T-cell (primary cell): ENCODE measurements at regions not wholly inside any gene's neighbourhood (a gene's known extent, or its start where the extent isn't known, plus 50 kb on each side); places are given as distances from the start of the nearest gene placed in this dataset.
A peak's percentile ranks its signal among the peaks of the same experiment; 100 is the strongest.

Source experiments
- ATAC-seq, 4 experiments: fragments of 200-7000 bp in 3 of 4; fragments of 150-1000 bp in 1 of 4; cut with Tn5 transposase; replicated peaks in 1 of 4; 1 replicate in 3 of 4; 2 replicates in 1 of 4; pipeline ENCODE4 v1.10.0; 2021; ENCODE audit warnings: moderate library complexity in 3 of 4, mild to moderate bottlenecking in 2 of 4, moderate number of reproducible peaks in 1 of 4
- CTCF ChIA-PET, 2 donors: fragments of 300-600 bp; sonication (Branson Sonifier 250); formaldehyde crosslinking; loops; one replicate each; lab custom pipeline; 2022; ENCODE audit warnings: antibody characterized with exemption in 2 of 2; lab: Charles Lee
- POLR2A ChIA-PET, 2 donors: fragments of 300-600 bp; sonication (Branson Sonifier 250); formaldehyde crosslinking; loops; one replicate each; lab custom pipeline; 2022; ENCODE audit warnings: antibody characterized with exemption in 2 of 2; lab: Charles Lee
- DNase-seq, 35 experiments: peaks; one replicate each; pipeline versions ENCODE4 v3.0.0 to v3.0.0-alpha.2; 2013 to 2023
- H3K27ac ChIP-seq: one replicate; pipeline ENCODE4 v1.5.1; 2013; ENCODE audit warnings: low read length
- H3K27me3 ChIP-seq, 2 experiments: replicated peaks in 1 of 2; 1 replicate in 1 of 2; 2 replicates in 1 of 2; pipeline versions ENCODE4 v1.6.1 to v1.7.0; 2013; ENCODE audit warnings: low read length in 1 of 2, mixed read lengths in 1 of 2; ENCODE audit not compliant: control insufficient read depth in 2 of 2, insufficient read depth in 2 of 2; ENCODE audit errors: extremely low read depth in 1 of 2
- H3K36me3 ChIP-seq, 2 donors: 1 replicate in 1 of 2; 2 replicates in 1 of 2; pipeline versions ENCODE4 v1.6.1 to v1.7.0; 2013; ENCODE audit warnings: low read length in 1 of 2; ENCODE audit not compliant: control insufficient read depth in 2 of 2, insufficient read depth in 1 of 2; ENCODE audit errors: extremely low read depth in 1 of 2
- H3K4me1 ChIP-seq, 2 experiments: 1 replicate in 1 of 2; 2 replicates in 1 of 2; pipeline versions ENCODE4 v1.6.1 to v1.7.0; 2013; ENCODE audit warnings: low read length in 2 of 2, mixed read lengths in 1 of 2; ENCODE audit not compliant: insufficient read depth in 2 of 2, control insufficient read depth in 1 of 2; ENCODE audit errors: extremely low read depth in 1 of 2
- H3K4me3 ChIP-seq, 2 donors: 1 replicate in 1 of 2; 2 replicates in 1 of 2; pipeline versions ENCODE4 v1.5.1 to v1.7.0; 2013; ENCODE audit warnings: mild to moderate bottlenecking in 2 of 2, low read length in 1 of 2, moderate library complexity in 1 of 2; ENCODE audit not compliant: control insufficient read depth in 1 of 2; ENCODE audit errors: extremely low read depth in 1 of 2
- H3K9me3 ChIP-seq: 2 replicates; pipeline ENCODE4 v1.7.0; 2013
- H3K27ac Mint-ChIP-seq, 2 donors: one replicate each; pipeline ENCODE4 v1.8.0; 2020 to 2021; ENCODE audit warnings: mild to moderate bottlenecking in 2 of 2, mixed read lengths in 2 of 2
- H3K27me3 Mint-ChIP-seq, 2 donors: one replicate each; pipeline ENCODE4 v1.8.0; 2021 to 2022; ENCODE audit warnings: mixed read lengths in 2 of 2
- H3K36me3 Mint-ChIP-seq: one replicate; pipeline ENCODE4 v1.8.0; 2021; ENCODE audit warnings: mixed read lengths
- H3K4me1 Mint-ChIP-seq, 3 donors: one replicate each; pipeline ENCODE4 v1.8.0; 2020 to 2022; ENCODE audit warnings: mixed read lengths in 3 of 3, mild to moderate bottlenecking in 1 of 3
- H3K4me3 Mint-ChIP-seq, 3 donors: one replicate each; pipeline ENCODE4 v1.8.0; 2020 to 2022; ENCODE audit warnings: mild to moderate bottlenecking in 3 of 3, mixed read lengths in 3 of 3, moderate library complexity in 3 of 3
- H3K9me3 Mint-ChIP-seq, 3 donors: one replicate each; pipeline ENCODE4 v1.8.0; 2020 to 2022; ENCODE audit warnings: mixed read lengths in 3 of 3
- WGBS: methylation state at CpG from one replicate; pipeline ENCODE4 v1.1.5; 2013; ENCODE audit warnings: missing lambda C conversion rate; ENCODE audit not compliant: insufficient coverage; 5-methylcytosine and 5-hydroxymethylcytosine counted together

DNA sequence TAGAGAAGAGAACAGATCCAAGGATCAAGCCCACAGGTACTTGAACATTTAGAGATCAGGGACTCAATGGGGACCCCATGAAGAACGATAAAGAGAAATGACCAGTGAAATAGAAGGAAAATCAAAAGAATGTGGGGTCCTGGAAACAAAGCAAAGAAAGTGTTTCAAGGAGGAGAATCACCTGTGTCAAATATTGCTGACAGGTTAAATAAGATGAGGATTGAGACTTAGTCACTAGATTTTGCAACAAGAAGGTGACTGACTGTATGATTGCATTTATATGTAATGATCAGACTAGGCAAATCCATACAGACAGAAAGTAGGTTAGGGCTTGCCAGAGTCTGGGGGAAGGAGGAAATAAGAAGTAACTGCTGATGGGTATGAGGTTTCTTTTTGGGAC lies 254.9 kb upstream of the NPY start:
- Histone ChIP-seq H3K4me3 (no peak overlapping the region), H3K27me3 (no peaks in the 10 kb centered on the region), H3K4me1 (no peaks in the 10 kb centered on the region), H3K9me3 (no peaks in the 10 kb centered on the region), H3K36me3 (no peaks in the 10 kb centered on the region), H3K27ac (no peak overlapping the region)
- no peak overlapping the region for H3K4me3 Mint-ChIP-seq
- no peak overlapping the region for H3K27ac Mint-ChIP-seq
- DNase-seq (no peak), ATAC-seq (no peak)
- CTCF ChIA-PET, result no interaction called here
- peaks cover 0 to 6% of the 10 kb centered on the region in 2 donors for H3K27me3 Mint-ChIP-seq
- no peaks in the 10 kb centered on the region for H3K4me1 Mint-ChIP-seq
- no peaks in the 10 kb centered on the region for H3K36me3 Mint-ChIP-seq
- 67% methylated on average over 1 of the region's 1 CpG for WGBS
- POLR2A ChIA-PET, result no interaction called here
- H3K9me3 Mint-ChIP-seq, result no peaks in the 10 kb centered on the region

DNA sequence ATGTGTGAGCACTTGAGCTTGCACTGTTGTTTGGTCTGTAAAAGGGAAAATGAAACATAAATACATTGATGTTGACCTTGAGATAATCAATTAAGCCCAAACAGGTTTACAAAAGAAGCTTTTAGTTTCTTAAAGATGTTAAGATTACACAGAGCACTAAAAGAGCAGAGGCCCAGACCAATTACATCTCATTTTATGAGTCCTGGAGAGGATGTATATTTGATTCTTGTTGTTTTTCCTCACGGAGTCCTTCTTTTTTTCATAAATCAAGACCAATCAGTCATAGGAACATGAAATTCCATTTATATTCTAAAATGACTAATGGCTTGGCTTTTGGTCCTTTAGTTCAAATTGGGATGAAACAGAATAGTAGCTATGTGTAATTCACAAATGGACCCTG lies 249.7 kb upstream of the NPY start:
- DNase-seq (no peak), ATAC-seq (no peak)
- Mint-ChIP-seq H3K4me1 (peaks cover 8 to 9% (median 9%) of the 10 kb centered on the region in 3 donors), H3K27ac (no peak overlapping the region), H3K36me3 (no peaks in the 10 kb centered on the region), H3K27me3 (no peaks in the 10 kb centered on the region), H3K4me3 (no peak overlapping the region), H3K9me3 (no peaks in the 10 kb centered on the region)
- Histone ChIP-seq H3K4me1 (no peaks in the 10 kb centered on the region), H3K27ac (no peak overlapping the region), H3K36me3 (no peaks in the 10 kb centered on the region), H3K4me3 (no peak overlapping the region), H3K9me3 (no peaks in the 10 kb centered on the region), H3K27me3 (no peaks in the 10 kb centered on the region)
- no CpG with 5 or more reads among the region's 1 CpG for WGBS
- ChIA-PET CTCF (interaction anchor here in 1 of 2 donors (0.6 kb wide), 1 partner anchor 41 kb away, joined by 3 read pairs; no protein-coding TSS in a partner anchor), POLR2A (no interaction called here)

DNA sequence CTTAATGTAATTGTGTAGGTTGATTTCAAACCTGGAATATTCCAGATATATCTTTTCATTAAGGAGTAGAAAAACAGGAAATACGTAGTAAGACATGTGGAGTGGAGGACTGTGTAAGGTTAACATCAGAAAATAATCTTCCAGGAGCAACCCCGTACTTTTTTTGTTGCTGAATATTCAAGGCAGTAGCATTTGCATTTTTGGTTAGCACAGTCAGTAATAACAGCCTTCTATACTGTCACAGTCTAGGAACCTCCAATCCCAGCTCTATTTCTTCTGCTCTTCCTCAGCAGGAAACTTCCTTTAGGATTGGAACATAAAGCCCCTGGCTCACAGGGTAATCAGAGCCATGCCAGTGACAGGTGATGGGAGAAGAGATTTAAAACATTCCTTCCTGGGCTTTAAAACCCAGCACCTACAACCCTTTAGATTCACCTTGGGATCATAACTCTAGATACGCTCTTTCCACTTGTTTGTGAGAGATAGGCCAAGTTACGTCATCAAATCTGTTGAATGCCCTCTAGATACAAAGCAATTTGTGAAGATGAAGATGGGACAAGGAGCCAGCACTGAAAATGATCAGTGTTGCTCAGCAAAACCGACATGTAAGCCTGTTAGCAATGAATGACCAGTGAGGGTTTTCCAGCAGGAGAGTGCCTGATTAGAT lies 248.5 kb upstream of the NPY start:
- Mint-ChIP-seq H3K27me3 (no peaks in the 10 kb centered on the region), H3K36me3 (no peaks in the 10 kb centered on the region), H3K4me3 (peak overlapping the region in 1 of 3 donors; percentile 2), H3K4me1 (peaks cover 8 to 9% (median 9%) of the 10 kb centered on the region in 3 donors), H3K27ac (no peak overlapping the region), H3K9me3 (no peaks in the 10 kb centered on the region)
- DNase-seq (no peak), ATAC-seq (no peak)
- Histone ChIP-seq H3K9me3 (no peaks in the 10 kb centered on the region), H3K4me3 (no peak overlapping the region), H3K27me3 (no peaks in the 10 kb centered on the region), H3K27ac (no peak overlapping the region), H3K4me1 (no peaks in the 10 kb centered on the region), H3K36me3 (no peaks in the 10 kb centered on the region)
- POLR2A ChIA-PET, result no interaction called here
- WGBS, result 85% methylated on average over 2 of the region's 5 CpGs
- CTCF ChIA-PET, result no interaction called here

DNA sequence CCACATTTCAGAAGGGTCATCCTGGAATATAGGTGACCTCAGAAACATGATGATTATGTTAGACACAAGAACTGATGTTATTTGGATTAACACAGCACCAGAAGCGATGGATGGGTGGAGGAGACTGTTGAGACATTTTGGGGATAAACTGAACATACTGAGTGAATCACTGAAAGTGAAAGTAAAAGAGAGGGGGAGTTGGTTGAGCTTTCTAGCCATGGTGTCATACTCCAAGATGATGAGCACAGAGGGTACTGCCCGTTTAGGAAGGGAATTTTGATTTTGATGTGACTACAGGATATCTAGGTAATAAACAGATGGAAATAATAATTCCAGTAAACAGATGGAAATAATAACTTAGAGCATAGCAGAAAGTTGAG lies 248.0 kb upstream of the NPY start:
- H3K36me3 Mint-ChIP-seq, result no peaks in the 10 kb centered on the region
- H3K27ac ChIP-seq, result no peak overlapping the region
- ChIA-PET POLR2A (no interaction called here), CTCF (no interaction called here)
- H3K27me3 Mint-ChIP-seq, result no peaks in the 10 kb centered on the region
- peaks cover 8 to 9% (median 9%) of the 10 kb centered on the region in 3 donors for H3K4me1 Mint-ChIP-seq
- no peaks in the 10 kb centered on the region for H3K4me1 ChIP-seq
- no peaks in the 10 kb centered on the region for H3K36me3 ChIP-seq
- peak overlapping the region in 1 of 3 donors; percentile 2 for H3K4me3 Mint-ChIP-seq
- H3K27ac Mint-ChIP-seq, result no peak overlapping the region
- DNase-seq (no peak), ATAC-seq (no peak)
- 86% methylated on average over 1 of the region's 2 CpGs for WGBS
- H3K4me3 ChIP-seq, result no peak overlapping the region
- H3K27me3 ChIP-seq, result no peaks in the 10 kb centered on the region
- H3K9me3 ChIP-seq, result no peaks in the 10 kb centered on the region
- H3K9me3 Mint-ChIP-seq, result no peaks in the 10 kb centered on the region

DNA sequence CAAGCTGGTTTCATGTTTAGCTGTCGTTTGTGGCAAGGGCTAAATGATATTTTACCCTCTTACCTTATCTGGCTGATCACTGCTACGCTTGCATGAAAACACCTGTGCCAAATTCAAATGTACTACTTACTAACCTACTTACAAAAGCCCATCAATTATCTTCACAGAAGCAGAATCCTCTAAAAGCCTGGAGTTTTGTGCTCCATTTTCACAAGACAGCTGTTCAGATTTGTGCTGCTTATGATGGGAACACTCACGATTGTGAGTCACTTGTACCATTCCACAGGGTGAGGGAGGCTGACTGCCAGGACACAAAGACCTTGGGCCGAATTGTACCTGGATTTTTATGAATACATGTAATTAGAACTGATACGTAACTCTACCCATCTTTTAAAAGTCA lies 245.0 kb upstream of the NPY start:
- H3K4me3 Mint-ChIP-seq, result no peak overlapping the region
- ChIA-PET POLR2A (no interaction called here), CTCF (no interaction called here)
- H3K36me3 ChIP-seq, result no peaks in the 10 kb centered on the region
- H3K4me1 Mint-ChIP-seq, result peaks cover 8 to 9% (median 9%) of the 10 kb centered on the region in 3 donors
- H3K9me3 Mint-ChIP-seq, result no peaks in the 10 kb centered on the region
- no peaks in the 10 kb centered on the region for H3K4me1 ChIP-seq
- H3K4me3 ChIP-seq, result no peak overlapping the region
- no peak overlapping the region for H3K27ac Mint-ChIP-seq
- H3K36me3 Mint-ChIP-seq, result no peaks in the 10 kb centered on the region
- ATAC-seq, result no peak
- no peak overlapping the region for H3K27ac ChIP-seq
- H3K27me3 Mint-ChIP-seq, result peaks cover 0 to 5% of the 10 kb centered on the region in 2 donors
- H3K27me3 ChIP-seq, result no peaks in the 10 kb centered on the region
- WGBS, result 61% methylated on average over 2 of the region's 5 CpGs
- DNase-seq, result no peak
- H3K9me3 ChIP-seq, result no peaks in the 10 kb centered on the region

DNA sequence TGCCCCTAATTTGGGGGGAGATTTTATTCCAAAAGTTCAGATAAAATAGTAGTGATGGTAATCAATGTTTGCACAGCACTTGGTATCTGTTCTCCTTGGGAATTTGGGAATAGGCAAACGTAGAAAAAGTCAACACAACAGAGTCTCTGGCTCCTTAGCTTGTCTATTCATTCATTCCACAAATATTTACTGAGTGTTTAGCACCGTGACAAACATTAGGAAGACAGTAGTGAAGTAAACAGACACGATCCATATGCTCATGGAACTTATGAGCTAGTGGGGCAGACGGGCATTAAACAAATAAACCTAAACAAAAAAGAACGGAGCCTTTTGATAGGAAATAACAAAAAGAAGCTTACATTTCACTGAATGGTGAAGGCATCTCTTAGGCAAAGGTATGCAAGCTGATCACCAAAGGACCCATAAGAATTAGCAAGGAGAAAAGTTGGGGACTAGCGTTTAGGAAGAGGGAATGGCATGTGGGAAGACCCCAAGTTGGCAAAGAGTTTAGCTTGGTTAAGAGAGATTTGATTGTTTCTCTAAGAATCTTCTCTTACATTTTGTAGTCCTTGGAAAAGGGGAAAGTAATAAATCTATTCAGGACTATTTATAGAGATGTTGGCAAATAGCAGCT lies 243.9 kb upstream of the NPY start:
- no peak overlapping the region for H3K4me3 ChIP-seq
- Mint-ChIP-seq H3K4me3 (no peak overlapping the region), H3K27me3 (peaks cover 3 to 5% of the 10 kb centered on the region in 2 donors), H3K9me3 (peaks cover 0 to 4% (median 0%) of the 10 kb centered on the region in 3 donors), H3K36me3 (no peaks in the 10 kb centered on the region), H3K4me1 (peaks cover 8 to 9% (median 9%) of the 10 kb centered on the region in 3 donors), H3K27ac (no peak overlapping the region)
- CTCF ChIA-PET, result no interaction called here
- POLR2A ChIA-PET, result no interaction called here
- H3K27me3 ChIP-seq, result no peaks in the 10 kb centered on the region
- ATAC-seq (no peak), DNase-seq (no peak)
- no peak overlapping the region for H3K27ac ChIP-seq
- no peaks in the 10 kb centered on the region for H3K36me3 ChIP-seq
- WGBS, result 75% methylated on average over 2 of the region's 6 CpGs
- H3K4me1 ChIP-seq, result no peaks in the 10 kb centered on the region
- no peaks in the 10 kb centered on the region for H3K9me3 ChIP-seq
